ENCODE measurements at regions not wholly inside any gene's neighbourhood (a gene's known extent, or its start where the extent isn't known, plus 50 kb on each side); places are given as distances from the start of the nearest gene placed in this dataset.

DNA sequence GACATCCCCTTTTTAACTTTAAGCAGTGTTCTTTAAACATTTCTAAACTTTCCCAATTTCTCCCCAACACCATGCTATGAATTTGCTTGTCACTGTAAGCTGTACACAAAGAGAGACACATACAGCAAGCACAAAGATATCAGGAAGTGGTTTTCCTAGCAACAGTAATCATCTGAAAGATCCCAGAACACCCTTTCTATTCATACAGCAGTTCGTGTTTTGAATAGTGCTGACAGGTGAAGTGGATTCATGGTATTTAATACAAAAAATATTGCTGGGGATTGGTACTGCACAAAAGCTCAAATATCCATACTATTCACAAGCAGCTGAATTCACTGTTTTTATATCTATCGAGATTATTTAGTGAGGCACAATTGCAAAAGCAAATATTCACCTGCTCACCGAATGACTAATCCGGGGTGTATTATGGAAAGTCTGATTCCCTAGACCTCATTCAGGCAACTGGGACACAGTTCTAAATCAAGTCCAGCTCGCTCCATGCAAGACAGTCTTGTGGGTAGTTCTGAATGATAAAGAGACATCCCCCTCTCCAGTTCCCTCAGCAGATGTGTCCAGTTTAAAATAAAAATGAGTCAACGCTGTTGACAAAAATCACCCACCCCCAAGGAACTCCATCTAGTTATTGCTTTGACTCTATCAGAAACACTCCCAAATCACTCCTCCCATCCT lies 107.1 kb upstream of the TSHZ2 start:
- DNase-seq (ENCODE audit: low read depth in 2 of 2), result no peak

DNA sequence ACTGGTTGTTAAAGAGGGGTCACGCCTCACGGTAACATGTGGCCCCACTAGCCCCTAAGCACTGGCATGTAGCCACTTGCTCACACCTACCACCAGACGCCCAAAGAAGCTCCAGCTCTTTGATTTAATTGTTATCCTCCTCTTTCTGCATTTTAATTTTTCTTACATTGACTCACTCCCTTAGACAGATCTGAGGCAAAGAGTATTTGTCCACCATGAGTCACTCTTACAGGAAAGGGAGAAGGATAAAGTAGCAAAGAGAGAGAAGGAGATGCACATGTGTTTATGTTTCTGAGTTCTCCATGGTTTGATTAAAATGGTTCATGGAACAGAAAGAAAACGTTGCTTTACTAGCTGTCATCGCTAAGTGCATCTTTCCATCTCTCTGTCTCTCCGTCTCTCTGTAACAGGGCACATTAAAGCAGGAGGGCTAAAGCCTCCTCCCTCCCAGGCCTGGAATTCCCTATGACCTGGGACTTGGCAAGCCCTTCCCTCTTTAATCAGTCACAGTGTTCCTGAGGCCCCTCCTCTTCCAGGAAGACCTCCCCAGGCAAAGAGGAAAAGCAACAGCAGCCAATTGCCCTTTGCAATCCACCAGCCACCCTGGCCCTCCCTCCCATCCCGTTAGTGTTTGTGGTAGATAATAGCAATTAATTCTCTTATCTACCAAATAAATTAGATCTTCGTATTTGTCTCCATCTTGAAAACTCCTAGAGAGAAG lies 112.8 kb upstream of the TSHZ2 start:
- DNase-seq (ENCODE audit: low read depth in 2 of 2), result no peak

DNA sequence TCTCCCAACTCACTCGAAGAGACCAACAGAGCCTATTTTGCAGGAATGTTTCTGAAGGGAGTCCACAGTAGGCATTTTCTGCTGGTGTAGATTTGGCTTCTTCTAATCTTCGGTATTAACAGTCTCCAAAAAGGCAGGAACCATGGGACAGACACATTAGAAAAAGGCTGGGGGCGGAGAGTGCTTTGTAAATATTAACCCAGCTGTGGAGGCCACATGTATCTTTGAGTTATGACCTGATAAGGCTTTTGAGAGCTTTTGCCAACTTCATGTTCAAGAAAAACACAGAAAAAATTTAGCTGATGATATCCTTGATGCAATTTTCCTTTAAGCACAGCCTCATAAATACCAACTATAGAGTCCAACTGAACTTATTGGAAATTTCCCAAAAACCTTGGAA lies 119.4 kb upstream of the TSHZ2 start:
- no peak for DNase-seq (ENCODE audit: low read depth in 2 of 2)

DNA sequence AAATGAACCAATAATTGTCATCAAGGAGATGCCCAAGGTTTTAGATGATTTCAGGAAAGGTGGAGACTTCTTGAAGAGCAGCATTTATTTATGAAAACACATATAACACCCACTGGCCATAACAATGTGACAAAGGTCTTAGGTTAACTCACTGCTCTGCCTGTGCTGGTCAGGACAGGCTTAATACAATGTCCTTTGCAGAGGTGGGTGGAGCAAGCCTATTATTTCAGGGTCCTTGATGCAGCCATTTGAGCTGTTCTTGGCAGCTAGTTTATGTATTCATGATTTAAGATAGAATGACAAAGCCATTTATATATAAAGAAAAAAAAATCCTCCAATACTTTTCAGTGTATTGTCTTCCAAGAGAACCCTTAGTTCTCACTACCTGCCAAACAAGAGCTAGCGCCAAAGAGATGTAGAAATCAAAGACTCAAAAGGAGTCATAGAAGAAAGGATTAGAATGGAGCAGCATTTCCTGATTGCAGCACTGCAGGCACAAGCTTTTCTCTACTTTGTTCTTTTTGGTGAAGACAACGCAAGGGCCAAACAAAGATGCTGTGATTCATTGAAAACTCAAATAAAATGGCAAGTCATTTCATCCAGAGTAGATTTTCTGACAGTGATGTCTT lies 124.3 kb upstream of the TSHZ2 start:
- no peak for DNase-seq (ENCODE audit: low read depth in 2 of 2)

DNA sequence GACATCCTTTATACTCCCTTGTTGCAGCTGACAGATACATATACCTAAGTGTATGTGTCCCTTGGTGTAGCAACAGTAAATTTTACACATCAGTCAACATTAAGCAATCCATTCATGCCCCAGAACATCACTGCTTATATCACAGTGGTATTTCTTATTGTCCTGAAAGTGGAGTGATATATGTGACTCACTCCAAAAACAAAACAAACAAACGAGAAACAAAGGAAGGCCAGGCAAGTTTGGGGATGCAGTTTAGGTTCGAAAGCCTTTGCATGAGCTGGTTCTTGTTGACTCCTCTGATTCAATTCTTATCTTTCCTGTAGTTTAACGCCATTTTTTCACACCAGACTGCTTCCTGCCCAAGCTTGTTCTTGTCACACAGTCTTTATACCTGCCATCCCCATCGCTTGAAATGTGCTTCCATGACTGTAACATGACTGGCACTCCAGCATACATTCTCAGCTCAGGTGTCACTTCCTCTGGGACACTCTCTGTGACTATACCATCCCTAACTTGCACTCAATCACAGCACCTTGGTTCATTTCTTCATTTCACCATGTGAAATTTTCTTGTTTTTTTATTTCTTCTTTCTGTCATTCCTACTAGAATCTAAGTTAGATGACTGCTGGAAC lies 125.0 kb upstream of the TSHZ2 start:
- DNase-seq (ENCODE audit: low read depth in 2 of 2), result no peak

DNA sequence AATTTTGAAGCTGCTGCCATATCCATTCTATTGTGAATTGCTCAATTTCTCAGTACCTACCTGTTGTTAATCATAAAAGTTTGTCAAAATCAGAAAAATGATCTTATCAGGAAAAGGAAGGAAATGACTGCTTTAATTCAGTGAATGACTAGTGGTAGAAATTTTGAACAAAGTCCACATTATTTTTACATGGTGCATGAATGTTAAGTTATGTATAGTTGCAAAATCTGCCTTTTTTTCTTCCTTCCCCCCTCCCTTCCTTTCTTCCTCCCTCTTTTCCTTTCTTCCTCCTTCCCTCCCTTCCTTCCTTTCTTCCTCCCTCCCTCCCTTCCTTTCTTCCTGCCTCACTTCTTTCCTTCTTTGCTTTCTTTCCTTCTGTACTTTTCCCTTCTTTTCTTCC lies 127.1 kb upstream of the TSHZ2 start:
- DNase-seq (ENCODE audit: low read depth in 2 of 2), result no peak

DNA sequence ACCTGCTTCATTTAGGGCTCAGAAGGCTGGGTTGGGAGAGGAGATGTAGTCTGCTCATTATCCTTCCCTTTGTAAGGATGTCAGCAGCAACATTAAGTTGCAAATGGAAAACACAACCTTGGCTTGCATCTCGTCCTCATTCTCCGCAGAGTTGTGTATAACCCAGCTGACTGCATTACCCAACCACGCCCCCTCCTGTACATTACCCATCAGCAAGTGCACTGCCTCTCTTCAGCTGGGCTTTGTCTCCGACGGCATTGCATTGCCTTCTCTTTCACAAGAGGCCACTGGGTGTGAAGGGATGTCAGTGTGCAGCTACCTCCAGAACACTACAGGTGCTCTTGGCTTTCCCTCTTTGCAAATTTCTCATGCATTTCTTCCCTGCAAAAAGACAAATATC lies 128.7 kb upstream of the TSHZ2 start:
- no peak for DNase-seq (ENCODE audit: low read depth in 2 of 2)

DNA sequence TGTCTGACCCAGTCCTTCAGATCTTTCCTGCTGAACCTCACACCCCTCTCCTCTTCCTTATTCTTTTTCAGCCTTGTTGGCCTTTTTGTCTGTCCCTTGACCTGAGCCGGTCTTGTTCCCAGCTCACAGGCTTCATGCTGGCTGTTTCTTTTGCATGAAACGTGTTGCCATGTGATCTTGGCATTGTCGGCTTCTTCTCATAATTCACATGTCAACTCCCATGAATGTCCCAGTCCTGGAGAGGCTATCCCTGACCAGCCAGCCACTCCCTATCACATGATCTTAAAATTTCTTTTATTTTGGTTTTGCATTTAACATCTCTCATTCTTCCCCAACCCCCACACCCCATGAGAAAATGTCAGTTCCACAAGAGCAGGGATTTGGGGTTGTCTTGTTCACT lies 131.2 kb upstream of the TSHZ2 start:
- no peak for DNase-seq (ENCODE audit: low read depth in 2 of 2)

DNA sequence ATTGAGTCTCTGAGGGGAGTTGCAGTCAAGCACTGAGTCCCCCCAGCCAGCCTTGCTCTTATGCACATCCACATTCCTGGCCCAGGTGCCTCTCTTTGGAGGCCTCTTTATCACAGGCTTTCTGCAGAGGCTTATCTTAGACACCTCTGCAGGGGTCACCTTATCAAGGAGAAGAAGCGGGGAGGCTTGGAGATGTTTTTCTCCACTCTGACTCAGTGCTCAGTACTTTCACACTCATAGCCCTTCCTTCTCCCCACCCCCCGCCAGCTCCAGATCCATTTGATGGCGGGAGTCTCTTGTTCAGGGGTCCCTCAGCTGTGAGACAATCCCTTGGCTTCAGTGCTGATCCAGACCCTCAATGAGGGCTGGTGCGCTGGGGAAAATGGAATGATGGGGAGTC lies 132.1 kb upstream of the TSHZ2 start:
- DNase-seq (ENCODE audit: low read depth in 2 of 2), result no peak

DNA sequence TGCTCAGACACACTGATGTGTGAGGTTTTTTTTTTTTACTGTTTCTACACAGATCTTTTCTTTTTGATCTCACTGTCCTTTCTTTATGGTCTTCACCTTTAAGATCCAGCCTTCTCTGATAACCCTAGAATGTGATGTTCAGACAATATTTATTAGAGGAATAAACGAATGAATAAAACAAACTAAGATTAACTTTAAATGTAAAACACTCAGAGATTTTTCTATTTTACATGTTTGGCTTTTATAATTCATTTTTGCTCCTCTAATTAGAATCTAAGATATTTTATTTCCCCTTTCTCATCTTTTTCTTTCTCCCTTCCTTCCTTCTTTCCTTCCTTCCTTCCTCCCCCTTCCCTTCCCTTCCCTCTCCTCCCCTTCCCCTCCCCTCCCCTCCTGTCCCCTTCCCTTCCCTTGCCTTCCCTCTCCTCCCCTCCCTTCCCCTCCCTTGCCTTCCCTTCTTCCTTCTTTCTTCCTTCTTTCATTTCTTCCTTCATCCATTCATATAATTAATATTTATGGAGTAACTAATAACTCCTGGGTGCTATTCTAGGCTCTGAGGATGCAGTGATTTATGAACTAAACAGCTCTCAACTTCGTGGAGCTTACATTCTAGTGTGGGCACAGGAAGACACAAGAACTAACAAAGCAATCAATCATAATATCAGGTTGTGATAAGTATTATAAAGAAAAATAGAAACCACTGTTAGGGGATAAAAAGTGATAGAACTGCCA lies 133.5 kb upstream of the TSHZ2 start:
- no peak for DNase-seq (ENCODE audit: low read depth in 2 of 2)

DNA sequence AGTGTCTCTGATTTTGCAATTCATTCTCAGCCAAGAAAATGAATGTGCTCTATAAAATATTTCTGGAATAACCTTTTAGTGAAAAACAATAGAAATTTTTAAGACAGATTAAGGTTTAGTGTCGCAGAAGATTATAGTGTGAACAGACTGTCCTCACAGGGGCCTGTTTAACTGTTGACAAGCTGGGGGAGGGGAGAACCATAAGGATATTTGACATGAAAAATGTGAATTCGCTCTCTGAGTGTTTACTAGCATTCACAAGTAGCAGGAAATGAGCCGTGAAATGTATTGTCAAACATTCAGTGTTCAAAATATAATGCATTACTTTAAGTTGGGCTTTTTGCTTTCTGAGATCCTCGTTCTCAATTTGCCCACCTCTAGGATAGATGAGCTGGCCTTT lies 134.8 kb upstream of the TSHZ2 start:
- DNase-seq (ENCODE audit: low read depth in 2 of 2), result no peak

DNA sequence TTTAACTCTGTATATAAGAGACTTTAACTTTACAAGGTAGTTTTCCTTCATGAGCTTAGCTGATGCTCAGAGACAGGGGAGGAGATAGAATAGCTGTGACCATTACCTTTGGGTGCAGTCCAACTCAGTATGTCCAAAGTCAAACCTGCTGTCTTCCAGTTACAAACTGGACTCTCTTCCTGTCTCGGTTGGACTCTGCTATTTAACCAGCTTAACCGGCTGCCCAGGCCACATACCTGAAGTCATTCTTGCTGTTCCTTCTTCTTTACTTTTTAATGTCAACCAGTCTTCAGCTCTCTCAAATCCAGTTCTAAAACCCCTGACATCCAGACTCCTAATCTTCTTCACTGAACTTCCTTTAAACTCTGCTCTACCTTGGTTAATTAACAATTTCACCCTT lies 138.3 kb upstream of the TSHZ2 start:
- no peak for DNase-seq (ENCODE audit: low read depth in 2 of 2)

DNA sequence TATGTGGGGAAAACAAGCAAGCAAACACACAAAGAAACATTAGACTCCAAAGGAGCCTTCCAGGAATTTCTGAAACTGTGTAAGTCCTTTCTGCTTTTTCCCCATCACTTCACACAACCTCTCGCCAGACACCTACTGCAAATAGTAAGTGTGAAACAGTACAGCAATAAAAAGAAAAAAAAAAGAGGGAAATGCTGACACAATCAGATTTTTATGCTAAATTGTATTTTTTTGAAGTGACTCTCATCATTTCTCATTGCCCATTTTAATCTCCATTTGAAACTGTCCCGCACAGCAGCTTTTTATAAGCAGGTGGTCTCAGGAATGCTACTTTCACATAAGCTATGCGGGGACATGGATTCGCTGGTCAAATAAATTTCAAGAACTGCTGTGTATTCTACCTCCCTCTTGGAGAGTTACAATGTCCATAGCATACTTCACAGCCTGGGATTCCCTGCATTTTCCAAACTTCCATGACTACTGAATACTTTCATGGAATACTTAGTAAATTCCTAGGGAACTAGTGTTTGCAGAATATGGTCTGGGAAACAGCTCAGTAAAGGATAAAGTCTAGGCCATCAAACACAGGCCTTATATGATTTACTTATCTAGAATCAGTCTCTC lies 139.9 kb upstream of the TSHZ2 start:
- no peak for DNase-seq (ENCODE audit: low read depth in 2 of 2)

DNA sequence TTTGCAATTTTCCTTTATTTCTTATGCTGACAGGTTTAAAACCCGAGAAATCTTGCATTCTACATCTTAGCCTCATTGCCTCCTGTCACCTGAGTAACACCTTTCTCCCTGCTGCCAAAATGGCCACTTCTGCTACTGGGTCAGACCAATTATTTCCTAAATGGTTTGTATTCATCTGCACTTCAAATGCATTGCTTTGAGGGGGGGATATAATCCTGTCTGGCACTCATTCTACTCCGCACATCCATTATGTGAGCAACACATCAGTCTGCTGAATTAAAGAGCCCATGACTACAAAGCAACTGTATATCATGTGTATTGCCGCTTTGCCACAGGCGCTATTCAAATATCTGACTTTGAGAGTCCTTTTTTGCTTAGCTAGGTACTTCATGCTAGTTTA lies 141.6 kb upstream of the TSHZ2 start:
- no peak for DNase-seq (ENCODE audit: low read depth in 2 of 2)

DNA sequence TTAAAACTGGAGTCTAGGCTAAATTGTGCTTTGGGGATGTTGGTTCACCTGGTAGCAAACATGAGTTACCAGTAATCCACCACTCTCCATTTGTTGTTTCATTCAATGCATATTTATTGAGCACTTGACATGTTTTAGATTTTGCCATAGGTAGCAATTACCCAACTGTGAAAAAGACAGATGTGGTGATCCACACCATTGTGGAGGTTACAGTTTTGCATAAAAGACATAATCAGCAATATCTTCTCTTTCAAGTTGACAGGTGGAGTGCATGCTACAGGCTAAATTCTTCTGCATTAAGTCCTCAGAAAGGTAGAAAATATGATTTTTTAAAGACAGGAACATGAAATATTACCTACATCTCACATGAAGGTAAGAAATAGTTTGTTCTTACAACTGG lies 143.0 kb upstream of the TSHZ2 start:
- no peak for DNase-seq (ENCODE audit: low read depth in 2 of 2)

DNA sequence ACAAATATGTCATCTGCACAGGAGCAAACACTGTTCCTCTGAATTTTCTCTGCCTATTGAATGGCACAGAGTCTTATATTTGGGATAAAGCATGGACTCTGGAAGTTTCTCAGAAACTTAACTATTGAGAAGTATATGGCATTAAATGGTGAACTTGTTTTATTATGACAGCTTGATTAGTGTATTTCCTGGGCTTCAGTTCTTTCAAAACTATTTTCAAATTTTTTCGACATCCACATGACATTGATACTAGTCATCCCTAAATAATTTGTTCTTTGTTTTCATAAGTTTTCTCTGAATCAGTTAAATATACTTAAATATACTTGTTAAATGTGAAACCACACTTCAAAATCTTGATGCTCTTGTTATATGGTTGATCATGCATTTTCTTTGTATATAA lies 144.0 kb upstream of the TSHZ2 start:
- no peak for DNase-seq (ENCODE audit: low read depth in 2 of 2)

DNA sequence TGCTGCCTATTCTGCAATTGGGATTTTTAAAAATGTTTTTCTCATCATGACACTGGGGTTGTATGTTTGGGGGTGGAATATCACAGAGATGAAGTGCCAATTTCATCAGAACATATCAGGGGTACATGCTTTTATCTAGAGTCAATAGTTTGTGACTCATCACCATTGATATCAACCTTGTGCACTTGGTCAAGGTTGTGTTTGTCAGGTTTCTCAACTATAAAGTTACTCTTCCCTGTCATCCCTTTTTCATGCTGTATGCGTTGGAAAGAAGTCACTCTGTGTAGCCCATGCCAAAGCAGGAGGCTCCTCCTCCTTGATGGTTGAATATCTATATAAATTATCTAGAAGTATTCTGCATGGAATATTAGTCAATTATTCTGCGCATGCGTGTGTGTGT lies 145.4 kb upstream of the TSHZ2 start:
- DNase-seq (ENCODE audit: low read depth in 2 of 2), result no peak

DNA sequence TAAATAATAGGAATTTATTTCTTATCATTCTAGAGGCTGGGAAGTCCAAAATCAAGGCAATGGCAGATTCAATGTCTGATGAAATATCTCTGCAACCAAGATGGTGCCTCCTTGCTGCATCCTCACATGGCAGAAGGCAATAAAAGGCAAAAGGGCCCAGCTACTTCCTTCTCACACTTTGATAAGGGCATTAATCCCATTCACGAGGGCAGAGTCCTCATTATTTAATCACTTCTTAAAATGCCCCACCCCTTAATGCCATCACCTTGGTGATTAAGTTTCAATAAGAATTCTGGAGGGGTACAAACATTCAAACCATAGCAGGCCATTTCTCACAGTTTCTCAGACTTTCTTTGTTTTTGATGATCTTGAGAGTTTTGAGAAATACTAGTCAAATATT lies 145.8 kb upstream of the TSHZ2 start:
- DNase-seq (ENCODE audit: low read depth in 2 of 2), result no peak

DNA sequence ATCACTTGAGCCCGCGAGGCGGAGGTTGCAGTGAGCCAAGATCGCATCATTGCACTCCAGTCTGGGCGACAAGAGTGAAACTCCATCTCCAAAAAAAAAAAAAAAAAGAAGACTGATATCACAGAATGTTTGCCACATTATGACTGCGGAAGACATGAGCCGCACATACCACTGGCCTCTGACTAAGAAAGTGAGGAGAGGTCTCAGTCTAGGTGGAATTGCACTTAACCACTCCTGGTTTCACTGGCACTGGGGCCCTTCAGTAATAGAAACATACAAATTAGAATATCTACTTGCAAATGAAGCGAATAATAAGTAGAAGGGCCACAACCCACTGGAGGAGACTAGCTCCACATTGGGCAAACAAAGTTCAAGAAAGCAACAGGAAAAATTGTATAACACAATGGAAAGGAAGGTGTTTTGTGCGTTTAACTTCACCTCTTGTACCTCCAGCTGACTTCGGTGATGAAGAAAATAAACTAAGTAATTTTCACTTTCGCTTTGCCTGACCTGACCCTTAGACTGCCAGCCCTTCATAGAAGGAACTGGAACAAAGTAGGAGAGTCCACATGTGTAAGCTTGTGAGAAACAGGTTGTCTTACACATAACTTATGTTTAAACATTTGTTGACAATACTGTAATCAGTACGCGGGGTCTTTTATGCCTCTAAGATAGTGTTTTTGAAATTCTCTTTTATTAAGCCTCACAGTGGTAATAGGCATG lies 147.5 kb upstream of the TSHZ2 start:
- DNase-seq (ENCODE audit: low read depth in 2 of 2), result no peak

DNA sequence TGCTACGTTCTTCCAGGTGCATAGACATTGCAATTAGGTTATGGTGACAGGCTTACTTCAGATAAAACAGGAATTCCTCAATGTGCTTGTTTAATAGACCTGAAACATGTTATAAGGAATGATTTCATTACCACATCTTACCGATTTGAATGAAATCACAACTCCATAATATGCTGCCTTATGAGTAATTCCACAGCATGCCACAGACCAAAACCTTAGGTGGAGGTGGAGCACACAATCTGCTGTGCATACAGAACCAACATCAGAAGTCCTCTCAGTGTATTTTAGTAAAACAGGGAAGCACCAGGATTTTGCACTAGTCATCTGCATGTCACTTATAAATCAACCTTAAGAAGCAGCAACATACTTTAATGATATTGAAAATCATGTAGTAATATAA lies 148.9 kb upstream of the TSHZ2 start:
- DNase-seq (ENCODE audit: low read depth in 2 of 2), result no peak

DNA sequence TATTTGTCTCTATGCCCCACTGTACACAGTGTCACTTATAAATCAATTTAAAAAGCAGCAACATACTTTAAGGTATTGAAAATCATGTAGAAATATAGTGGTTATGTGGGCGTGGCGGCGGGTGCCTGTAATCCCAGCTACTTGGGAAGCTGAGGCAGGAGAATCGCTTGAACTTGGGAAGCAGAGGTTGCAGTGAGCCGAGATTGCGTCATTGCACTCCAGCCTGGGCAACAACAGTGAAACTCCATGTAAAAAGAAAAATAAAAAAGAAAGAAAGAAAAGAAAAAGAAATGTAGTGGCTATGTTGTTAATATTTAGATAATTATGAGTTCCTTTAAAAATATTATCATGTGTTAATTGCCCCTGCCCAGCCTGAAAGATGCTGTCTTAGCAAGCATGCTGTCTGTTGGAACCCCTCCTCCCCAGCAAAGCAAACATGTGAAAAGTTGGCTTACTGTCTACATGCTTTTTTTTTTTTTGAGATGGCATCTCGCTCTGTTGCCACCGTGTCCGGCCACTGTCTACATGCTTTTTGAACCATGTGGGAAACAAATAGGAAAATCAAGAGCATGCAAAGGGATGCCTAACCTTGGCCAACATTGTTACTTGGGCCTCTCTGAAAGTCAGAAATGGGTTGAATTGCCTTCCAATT lies 151.4 kb upstream of the TSHZ2 start:
- no peak for DNase-seq (ENCODE audit: low read depth in 2 of 2)

All from stimulated activated CD8-positive, alpha-beta memory T cell treated with anti-CD3 and anti-CD28 coated beads, Interleukin-7, amount 100 ng/mL, for 4 hours (primary cell).